Transverse colon (tissue), 4 donors: ENCODE measurements at regions not wholly inside any gene's neighbourhood (a gene's known extent, or its start where the extent isn't known, plus 50 kb on each side); places are given as distances from the start of the nearest gene placed in this dataset.

ENCODE experiments used
- DNase-seq: peaks from one replicate; pipeline ENCODE4 v3.0.0-alpha.2; 2019
- H3K27ac ChIP-seq, 4 donors: fragments of 200-600 bp; sonication (generic); 2 replicates each; pipeline ENCODE4 v1.5.1; 2016 to 2018; ENCODE audit warnings: inconsistent platforms in 4 of 4
- H3K27me3 ChIP-seq: fragments of 200-600 bp; sonication (generic); 2 replicates; pipeline ENCODE4 v1.5.1; 2017; ENCODE audit warnings: inconsistent platforms
- H3K36me3 ChIP-seq, 4 donors: fragments of 200-600 bp; sonication (generic); 2 replicates each; pipeline ENCODE4 v1.5.1; 2017 to 2019; ENCODE audit warnings: inconsistent platforms in 4 of 4
- H3K4me1 ChIP-seq, 4 donors: fragments of 200-600 bp; sonication (generic); 2 replicates each; pipeline ENCODE4 v1.5.1; 2017 to 2020; ENCODE audit warnings: inconsistent platforms in 4 of 4
- H3K4me3 ChIP-seq, 4 donors: fragments of 200-600 bp; sonication (generic); 1 replicate in 1 of 4; 2 replicates in 3 of 4; pipeline versions ENCODE4 v1.5.1 to v1.6.1; 2017 to 2019; ENCODE audit warnings: inconsistent platforms in 4 of 4
- H3K9me3 ChIP-seq, 2 donors: fragments of 200-600 bp; sonication (generic); 2 replicates each; pipeline ENCODE4 v1.5.1; 2017 to 2019; ENCODE audit warnings: inconsistent platforms in 2 of 2
- EP300 ChIP-seq: sonication (generic); formaldehyde crosslinking; IDR thresholded peaks from one replicate; pipeline ENCODE4 v1.6.1; 2017; ENCODE audit warnings: antibody characterized with exemption, low read depth
- POLR2A ChIP-seq: fragments of 450-650 bp; IDR thresholded peaks from one replicate; pipeline ENCODE4 v1.6.1; 2016; ENCODE audit warnings: antibody characterized with exemption, mild to moderate bottlenecking, moderate library complexity
- POLR2AphosphoS5 ChIP-seq, 3 donors: sonication (generic); formaldehyde crosslinking; IDR thresholded peaks; one replicate each; pipeline ENCODE4 v1.6.1; 2016; ENCODE audit warnings: antibody characterized with exemption in 3 of 3
- WGBS, 2 donors: methylation state at CpG; one replicate each; pipeline ENCODE4 v1.1.5; 2018; ENCODE audit warnings: low coverage in 1 of 2; 5-methylcytosine and 5-hydroxymethylcytosine counted together
- in situ Hi-C, 4 donors: fragments of 200-750 bp; cut with MboI; loops; one replicate each; pipeline versions ENCODE4 v1.15.0 to v1.15.1; 2017; ENCODE audit warnings: low sequenced_read_pairs in 3 of 4, low pct_ligation_motif_present in 1 of 4, low pct_unique_long_range_greater_than_20kb in 1 of 4
- intact Hi-C: fragments of 100-400 bp; cut with DNase I; formaldehyde crosslinking; loops from one replicate; pipeline ENCODE4 v1.15.1; 2023; ENCODE audit warnings: low total_unique reads
- TF ChIP-seq, protein P1 (sequence below), 5 experiments: fragments of 200-600 bp in 3 of 5; fragments of 450-650 bp in 2 of 5; sonication (generic) in 3 of 5; IDR thresholded peaks; 1 replicate in 2 of 5; 2 replicates in 3 of 5; pipeline ENCODE4 v1.5.1; 2016 to 2017; ENCODE audit warnings: antibody characterized with exemption in 5 of 5, inconsistent platforms in 3 of 5, mild to moderate bottlenecking in 2 of 5, moderate library complexity in 1 of 5

DNA sequence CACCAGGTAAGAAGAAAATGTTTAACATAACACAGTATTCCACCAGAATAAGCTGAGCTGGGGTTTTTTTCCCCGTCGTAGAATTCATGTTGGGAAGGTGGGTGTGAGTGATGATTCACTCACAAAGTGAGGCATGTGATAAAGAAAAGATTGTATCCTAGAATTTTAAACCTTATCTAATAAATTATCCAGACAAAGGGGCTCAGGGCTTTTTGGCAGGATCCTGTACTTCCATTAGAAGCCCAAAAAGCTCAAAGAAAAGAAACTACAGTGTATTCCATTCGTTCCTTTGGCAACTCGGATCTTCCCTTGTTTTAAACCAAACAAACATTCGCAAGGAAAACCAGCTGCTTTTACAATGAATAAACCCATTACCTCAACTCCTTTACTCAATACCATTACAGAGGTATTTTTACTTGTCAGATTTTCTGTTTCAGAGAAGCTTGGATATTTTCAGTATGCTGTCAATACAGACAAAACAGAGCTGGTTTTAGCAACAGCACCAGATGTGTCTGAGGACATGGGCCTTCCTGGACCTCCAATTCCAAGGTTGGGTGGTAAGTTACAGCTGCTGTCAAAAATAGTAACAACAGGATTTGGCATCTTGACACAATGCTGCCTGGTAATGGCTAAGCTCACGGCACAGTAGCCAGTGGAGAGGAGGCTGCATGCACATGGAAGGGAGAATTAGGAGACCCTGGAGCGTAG is 159.9 kb upstream of the RUNX1 start:
- DNase-seq, result no peak
- in situ Hi-C loops, result loop anchor here in 1 of 4 donors (25.0 kb wide), 1 partner anchor 322 kb away; no protein-coding TSS in a partner anchor
- Histone ChIP-seq H3K36me3 (no peaks in the 10 kb centered on the region), H3K9me3 (no peaks in the 10 kb centered on the region), H3K4me3 (no peak overlapping the region), H3K27me3 (no peaks in the 10 kb centered on the region), H3K4me1 (peaks cover 0 to 18% (median 8%) of the 10 kb centered on the region in 4 donors), H3K27ac (peak overlapping the region; percentile 6 to 67 (median 30))
- 71 to 81% methylated on average over 5 to 7 of the region's 7 CpGs for WGBS, 2 donors
- TF ChIP-seq, protein P1, sequence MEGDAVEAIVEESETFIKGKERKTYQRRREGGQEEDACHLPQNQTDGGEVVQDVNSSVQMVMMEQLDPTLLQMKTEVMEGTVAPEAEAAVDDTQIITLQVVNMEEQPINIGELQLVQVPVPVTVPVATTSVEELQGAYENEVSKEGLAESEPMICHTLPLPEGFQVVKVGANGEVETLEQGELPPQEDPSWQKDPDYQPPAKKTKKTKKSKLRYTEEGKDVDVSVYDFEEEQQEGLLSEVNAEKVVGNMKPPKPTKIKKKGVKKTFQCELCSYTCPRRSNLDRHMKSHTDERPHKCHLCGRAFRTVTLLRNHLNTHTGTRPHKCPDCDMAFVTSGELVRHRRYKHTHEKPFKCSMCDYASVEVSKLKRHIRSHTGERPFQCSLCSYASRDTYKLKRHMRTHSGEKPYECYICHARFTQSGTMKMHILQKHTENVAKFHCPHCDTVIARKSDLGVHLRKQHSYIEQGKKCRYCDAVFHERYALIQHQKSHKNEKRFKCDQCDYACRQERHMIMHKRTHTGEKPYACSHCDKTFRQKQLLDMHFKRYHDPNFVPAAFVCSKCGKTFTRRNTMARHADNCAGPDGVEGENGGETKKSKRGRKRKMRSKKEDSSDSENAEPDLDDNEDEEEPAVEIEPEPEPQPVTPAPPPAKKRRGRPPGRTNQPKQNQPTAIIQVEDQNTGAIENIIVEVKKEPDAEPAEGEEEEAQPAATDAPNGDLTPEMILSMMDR (IDR thresholded peaks at IDR 0.05), result no peak
- no peak for TF ChIP-seq EP300
- peak in 2 of 3 donors; percentile 25 to 36 for TF ChIP-seq POLR2AphosphoS5 (IDR thresholded peaks at IDR 0.05)
- intact Hi-C loops, result no loop called here

DNA sequence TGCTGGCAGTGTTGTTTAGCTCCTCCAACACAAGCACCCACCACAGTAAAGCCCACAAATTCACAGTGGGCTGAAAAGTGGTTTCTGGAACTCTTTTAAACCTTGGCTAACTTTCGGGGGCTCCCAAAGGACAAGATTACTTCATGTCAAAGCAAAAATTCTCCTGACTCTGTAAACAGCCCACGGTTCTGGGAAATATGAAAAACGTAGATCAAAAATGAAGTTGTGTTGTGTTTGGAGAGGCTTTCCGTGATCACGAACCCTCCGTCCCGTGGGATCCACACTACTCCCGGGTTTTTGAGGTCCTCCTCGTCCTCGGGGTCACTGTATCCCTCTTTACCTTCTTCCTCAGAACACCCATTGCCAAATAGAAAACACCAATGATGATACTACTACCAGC is 159.0 kb upstream of the RUNX1 start:
- Histone ChIP-seq H3K4me3 (no peak overlapping the region), H3K9me3 (no peaks in the 10 kb centered on the region), H3K27ac (peak overlapping the region in 3 of 4 donors; percentile 6 to 67 (median 30)), H3K27me3 (no peaks in the 10 kb centered on the region), H3K4me1 (peaks cover 0 to 22% (median 9%) of the 10 kb centered on the region in 4 donors), H3K36me3 (no peaks in the 10 kb centered on the region)
- 76% methylated on average over 7 to 10 of the region's 10 CpGs for WGBS, 2 donors
- TF ChIP-seq, protein P1 (IDR thresholded peaks at IDR 0.05), result no peak
- TF ChIP-seq EP300, result no peak
- no peak for TF ChIP-seq POLR2AphosphoS5 (IDR thresholded peaks at IDR 0.05)
- TF ChIP-seq POLR2A, result no peak
- in situ Hi-C loops (loop anchor here in 1 of 4 donors (25.0 kb wide), 1 partner anchor 321 kb away; no protein-coding TSS in a partner anchor), intact Hi-C loops (no loop called here)
- DNase-seq, result no peak

DNA sequence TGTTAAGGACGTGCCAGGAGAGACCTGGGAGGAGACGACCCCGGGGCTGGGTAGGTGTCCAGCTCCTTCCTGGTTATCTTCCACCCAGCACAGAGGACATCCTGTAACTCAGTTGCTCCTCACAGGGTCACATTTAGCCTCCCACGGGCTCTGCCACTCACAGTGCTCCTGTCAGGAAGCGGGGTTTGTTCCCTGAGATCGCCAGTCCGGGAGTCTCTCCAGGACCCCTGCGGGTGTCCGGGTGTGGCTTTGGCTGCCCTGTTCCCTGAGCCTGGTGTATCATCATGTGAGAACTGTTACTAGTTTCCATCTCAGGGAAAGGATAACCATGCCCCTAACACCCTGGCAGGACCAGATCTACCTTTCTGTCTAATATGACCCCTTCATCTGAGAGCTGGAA is 158.2 kb upstream of the RUNX1 start:
- intact Hi-C loops, result no loop called here

DNA sequence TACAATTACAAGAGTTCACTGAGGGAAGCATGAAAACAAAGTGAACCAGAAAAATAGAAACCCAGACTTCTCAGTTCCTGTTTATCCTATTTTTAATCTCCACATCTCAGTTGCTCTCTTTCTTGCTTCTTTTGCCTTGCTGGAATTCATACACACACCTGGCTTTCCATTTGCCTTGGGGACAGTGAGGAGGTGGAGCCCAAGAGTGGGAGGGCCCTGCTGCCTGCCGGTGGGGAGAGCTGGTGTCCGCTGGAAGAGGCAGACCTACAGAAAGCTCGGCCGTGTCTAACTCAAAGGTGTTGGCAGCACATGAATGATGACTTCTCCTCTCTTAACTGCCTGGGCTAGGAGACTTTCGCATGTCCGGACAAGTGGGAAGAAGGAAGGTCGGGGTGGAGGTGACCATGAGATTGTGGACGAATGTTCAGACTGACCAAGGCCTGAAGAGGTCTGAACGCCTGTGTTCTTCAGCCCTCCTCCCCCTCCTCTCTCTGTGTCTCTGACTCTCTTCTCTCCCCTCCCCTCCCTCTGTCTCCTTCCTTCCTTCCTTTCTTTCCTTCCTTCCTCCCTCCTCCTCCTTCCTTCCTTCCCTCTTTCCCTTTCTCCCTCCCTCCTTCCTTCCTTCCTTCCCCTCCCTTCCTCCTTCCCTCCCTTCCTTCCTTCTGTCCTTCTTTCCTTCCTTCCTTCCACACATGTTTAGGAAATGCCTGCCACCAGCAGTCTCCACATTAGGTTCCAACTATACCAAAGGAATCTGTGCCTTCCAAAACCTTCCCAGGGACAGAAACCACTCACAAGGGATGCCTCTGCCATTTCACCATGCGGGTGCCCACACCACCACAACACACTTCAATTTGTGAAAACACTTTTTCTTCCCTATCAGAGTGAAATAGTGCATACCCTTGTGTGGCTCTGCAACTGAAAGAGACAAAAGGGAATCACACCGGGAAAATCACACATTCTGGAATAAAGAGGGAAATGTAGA is 157.3 kb upstream of the RUNX1 start:
- Histone ChIP-seq H3K4me1 (peaks cover 0 to 26% (median 12%) of the 10 kb centered on the region in 4 donors), H3K9me3 (no peaks in the 10 kb centered on the region), H3K36me3 (no peaks in the 10 kb centered on the region), H3K4me3 (no peak overlapping the region), H3K27ac (peak overlapping the region; percentile 61 to 70 (median 67)), H3K27me3 (no peaks in the 10 kb centered on the region)
- peak; percentile 44 for DNase-seq
- no peak for TF ChIP-seq POLR2AphosphoS5 (IDR thresholded peaks at IDR 0.05)
- intact Hi-C loops, result no loop called here
- in situ Hi-C loops, result loop anchor here in 1 of 4 donors (25.0 kb wide), 1 partner anchor 319 kb away; no protein-coding TSS in a partner anchor
- WGBS, 2 donors, result 66 to 76% methylated on average over 6 to 11 of the region's 11 CpGs

More for the DNA sequence above, 158.2 kb upstream of the RUNX1 start:
- Histone ChIP-seq H3K9me3 (no peaks in the 10 kb centered on the region), H3K27me3 (no peaks in the 10 kb centered on the region), H3K27ac (peak overlapping the region; percentile 18 to 70 (median 64)), H3K36me3 (no peaks in the 10 kb centered on the region), H3K4me1 (peaks cover 0 to 26% (median 12%) of the 10 kb centered on the region in 4 donors), H3K4me3 (no peak overlapping the region)
- no peak for DNase-seq
- 84% methylated on average over 9 of the region's 9 CpGs; no CpG with 5 or more reads in 1 of the 2 donors for whole genome bisulfite sequencing, 2 donors
- TF ChIP-seq POLR2AphosphoS5 (IDR thresholded peaks at IDR 0.05) (no peak), EP300 (no peak), POLR2A (no peak)
- in situ Hi-C loops, result loop anchor here in 1 of 4 donors (25.0 kb wide), 1 partner anchor 320 kb away; no protein-coding TSS in a partner anchor
